Right lobe of liver (tissue), 4 donors: ENCODE measurements at regions not wholly inside any gene's neighbourhood (a gene's known extent, or its start where the extent isn't known, plus 50 kb on each side); places are given as distances from the start of the nearest gene placed in this dataset.
"Not testable (repeated sequence)": the region's sequence is repeated elsewhere in the genome, so short reads cannot be mapped to it uniquely, and the experiment has no call there.

Experiments
- POLR2A ChIP-seq: fragments of 450-650 bp; IDR thresholded peaks from one replicate; pipeline ENCODE4 v1.6.1; 2017; ENCODE audit warnings: antibody characterized with exemption, mild to moderate bottlenecking
- TF ChIP-seq, protein P1 (sequence below), 4 donors: fragments of 200-600 bp in 3 of 4; fragments of 450-650 bp in 1 of 4; IDR thresholded peaks; one replicate each; pipeline versions ENCODE4 v1.5.1 to v1.8.0; 2016 to 2022; ENCODE audit warnings: antibody characterized with exemption in 4 of 4, mild to moderate bottlenecking in 2 of 4
- donor health status: DM: no; HTN: no; CAD: no.
- donor health status: DM: no; HTN: no; CAD: no.
- donor health status: DM: no; HTN: yes; CAD: no.

DNA sequence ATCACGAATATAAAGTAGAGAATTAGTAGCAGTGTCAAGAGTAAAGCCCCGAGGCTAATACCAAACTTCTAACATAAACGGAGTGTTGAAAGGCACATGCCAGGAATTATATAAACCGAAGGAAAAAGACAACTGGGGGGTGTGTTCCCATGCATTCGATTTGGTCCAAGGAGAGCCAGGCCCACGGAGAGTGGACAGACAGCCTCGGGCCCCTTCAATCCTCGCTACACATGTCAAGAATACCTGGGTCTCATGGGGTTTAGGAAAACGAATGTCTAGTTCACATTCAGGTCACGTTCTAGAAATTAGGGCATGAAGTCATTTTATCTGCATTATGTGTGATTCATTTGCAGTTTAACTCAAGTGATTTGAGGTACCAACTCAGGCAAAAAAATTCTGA, 343.7 kb downstream of the BCL2L11 start:
- not testable (repeated sequence) for TF ChIP-seq POLR2A
- TF ChIP-seq, protein P1, sequence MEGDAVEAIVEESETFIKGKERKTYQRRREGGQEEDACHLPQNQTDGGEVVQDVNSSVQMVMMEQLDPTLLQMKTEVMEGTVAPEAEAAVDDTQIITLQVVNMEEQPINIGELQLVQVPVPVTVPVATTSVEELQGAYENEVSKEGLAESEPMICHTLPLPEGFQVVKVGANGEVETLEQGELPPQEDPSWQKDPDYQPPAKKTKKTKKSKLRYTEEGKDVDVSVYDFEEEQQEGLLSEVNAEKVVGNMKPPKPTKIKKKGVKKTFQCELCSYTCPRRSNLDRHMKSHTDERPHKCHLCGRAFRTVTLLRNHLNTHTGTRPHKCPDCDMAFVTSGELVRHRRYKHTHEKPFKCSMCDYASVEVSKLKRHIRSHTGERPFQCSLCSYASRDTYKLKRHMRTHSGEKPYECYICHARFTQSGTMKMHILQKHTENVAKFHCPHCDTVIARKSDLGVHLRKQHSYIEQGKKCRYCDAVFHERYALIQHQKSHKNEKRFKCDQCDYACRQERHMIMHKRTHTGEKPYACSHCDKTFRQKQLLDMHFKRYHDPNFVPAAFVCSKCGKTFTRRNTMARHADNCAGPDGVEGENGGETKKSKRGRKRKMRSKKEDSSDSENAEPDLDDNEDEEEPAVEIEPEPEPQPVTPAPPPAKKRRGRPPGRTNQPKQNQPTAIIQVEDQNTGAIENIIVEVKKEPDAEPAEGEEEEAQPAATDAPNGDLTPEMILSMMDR (IDR thresholded peaks at IDR 0.05): not testable (repeated sequence)
